ENCODE measurements at regions not wholly inside any gene's neighbourhood (a gene's known extent, or its start where the extent isn't known, plus 50 kb on each side); places are given as distances from the start of the nearest gene placed in this dataset.

DNA sequence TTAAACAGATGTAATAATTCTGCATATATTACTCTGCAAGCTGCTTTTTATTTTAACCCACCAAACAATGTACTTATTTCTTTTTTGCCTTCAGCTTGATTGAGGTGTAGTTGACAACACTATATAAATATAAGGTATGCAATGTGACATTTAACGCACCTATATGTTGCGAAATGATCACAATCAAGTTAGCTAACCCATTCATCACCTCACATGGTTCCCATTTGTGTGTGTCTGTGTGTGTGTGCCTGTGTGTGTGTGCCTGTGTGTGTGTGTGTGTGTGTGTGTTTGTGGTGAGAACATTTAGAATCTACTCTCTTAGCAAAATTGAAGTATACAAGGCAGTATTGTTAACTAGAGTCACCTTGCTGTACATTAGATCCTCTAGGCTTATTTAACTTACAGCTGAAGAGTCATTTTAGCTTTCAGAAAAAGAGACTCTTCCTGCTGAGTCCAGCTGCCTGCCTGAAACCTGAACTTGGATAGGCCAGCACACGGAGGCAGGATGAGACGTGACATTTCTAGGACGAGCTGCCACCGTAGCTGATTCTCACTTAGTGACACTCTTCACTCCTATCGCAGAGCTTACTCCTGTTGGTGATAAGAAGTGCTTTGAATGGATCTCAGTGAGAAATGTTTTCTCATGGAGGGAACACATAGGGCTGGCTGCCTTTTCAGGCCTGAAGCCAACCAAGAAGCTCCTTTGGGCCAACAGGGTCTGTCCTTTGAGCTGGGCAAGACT, 126.5 kb upstream of the RIPOR2 start:
- no peak overlapping the region for H3K27ac Mint-ChIP-seq
- TF ChIP-seq, protein P1, sequence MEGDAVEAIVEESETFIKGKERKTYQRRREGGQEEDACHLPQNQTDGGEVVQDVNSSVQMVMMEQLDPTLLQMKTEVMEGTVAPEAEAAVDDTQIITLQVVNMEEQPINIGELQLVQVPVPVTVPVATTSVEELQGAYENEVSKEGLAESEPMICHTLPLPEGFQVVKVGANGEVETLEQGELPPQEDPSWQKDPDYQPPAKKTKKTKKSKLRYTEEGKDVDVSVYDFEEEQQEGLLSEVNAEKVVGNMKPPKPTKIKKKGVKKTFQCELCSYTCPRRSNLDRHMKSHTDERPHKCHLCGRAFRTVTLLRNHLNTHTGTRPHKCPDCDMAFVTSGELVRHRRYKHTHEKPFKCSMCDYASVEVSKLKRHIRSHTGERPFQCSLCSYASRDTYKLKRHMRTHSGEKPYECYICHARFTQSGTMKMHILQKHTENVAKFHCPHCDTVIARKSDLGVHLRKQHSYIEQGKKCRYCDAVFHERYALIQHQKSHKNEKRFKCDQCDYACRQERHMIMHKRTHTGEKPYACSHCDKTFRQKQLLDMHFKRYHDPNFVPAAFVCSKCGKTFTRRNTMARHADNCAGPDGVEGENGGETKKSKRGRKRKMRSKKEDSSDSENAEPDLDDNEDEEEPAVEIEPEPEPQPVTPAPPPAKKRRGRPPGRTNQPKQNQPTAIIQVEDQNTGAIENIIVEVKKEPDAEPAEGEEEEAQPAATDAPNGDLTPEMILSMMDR (IDR thresholded peaks at IDR 0.05): no peak
- intact Hi-C loops (cut with micrococcal nuclease): no loop called here
- no peak overlapping the region for H3K4me3 Mint-ChIP-seq
- ChIA-PET POLR2A (interaction anchor here (0.6 kb wide), 1 partner anchor 72 kb away, joined by 3 read pairs; no protein-coding TSS in a partner anchor), CTCF (interaction anchor here (0.8 to 4.2 kb wide), 7 partner anchors 9 to 129 kb away, joined by 3 to 26 read pairs (median 10); no protein-coding TSS in a partner anchor)
- ATAC-seq (no peak), DNase-seq (no peak)
- peaks cover 13% of the 10 kb centered on the region for H3K4me1 Mint-ChIP-seq (ENCODE audit: low read depth)
- H3K36me3 Mint-ChIP-seq (ENCODE audit: low read depth): no peaks in the 10 kb centered on the region
- no peaks in the 10 kb centered on the region for H3K9me3 Mint-ChIP-seq
- no peaks in the 10 kb centered on the region for H3K27me3 Mint-ChIP-seq

DNA sequence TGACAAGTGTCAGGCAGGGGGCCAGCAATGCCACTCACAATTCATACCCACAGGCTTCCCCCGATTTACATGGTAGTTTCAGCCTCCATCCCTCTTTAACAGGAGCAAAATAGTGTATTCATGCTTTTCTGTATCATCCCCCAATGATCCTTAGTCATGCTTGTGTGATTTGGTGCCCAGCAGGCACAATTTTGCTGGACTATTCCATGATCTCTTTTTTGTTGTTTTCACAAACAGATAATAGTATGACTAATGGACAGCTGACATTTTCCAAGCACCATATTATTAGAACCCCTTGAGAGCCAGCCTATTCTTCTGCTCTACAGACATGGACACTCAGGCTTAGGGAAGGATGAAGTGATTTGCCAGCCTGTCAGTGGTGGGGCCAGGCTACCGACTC, 128.2 kb upstream of the RIPOR2 start:
- Mint-ChIP-seq H3K36me3 (ENCODE audit: low read depth) (no peaks in the 10 kb centered on the region), H3K4me3 (no peak overlapping the region), H3K9me3 (no peaks in the 10 kb centered on the region), H3K4me1 (ENCODE audit: low read depth) (peaks cover under 1% of the 10 kb centered on the region), H3K27me3 (no peaks in the 10 kb centered on the region), H3K27ac (no peak overlapping the region)
- intact Hi-C loops (cut with micrococcal nuclease): no loop called here
- ChIA-PET POLR2A (interaction anchor here (0.9 kb wide), 1 partner anchor 9 kb away, joined by 3 read pairs; no protein-coding TSS in a partner anchor), CTCF (interaction anchor here (0.7 to 3.6 kb wide), 5 partner anchors 11 to 131 kb away, joined by 3 to 26 read pairs (median 10); no protein-coding TSS in a partner anchor)
- TF ChIP-seq, protein P1 (IDR thresholded peaks at IDR 0.05): no peak
- ATAC-seq (no peak), DNase-seq (no peak)

DNA sequence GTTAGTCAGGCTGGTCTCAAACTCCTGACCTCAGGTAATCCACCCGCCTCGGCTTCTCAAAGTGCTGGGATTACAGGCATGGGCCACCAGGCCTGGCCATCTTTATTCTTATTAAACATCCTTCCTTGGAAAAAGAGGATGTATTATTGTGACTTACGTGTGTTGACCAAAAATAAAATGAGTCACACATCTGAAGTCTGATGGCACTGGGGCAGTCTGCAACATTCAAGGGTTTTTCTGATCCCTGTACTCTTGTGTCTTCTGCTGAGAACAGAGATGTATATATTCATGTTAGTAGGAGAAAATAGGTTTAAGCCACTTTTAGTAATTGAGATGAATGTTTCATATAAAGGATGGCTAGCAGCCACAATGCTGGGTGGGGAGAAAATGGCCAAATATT, 129.9 kb upstream of the RIPOR2 start:
- TF ChIP-seq, protein P1 (IDR thresholded peaks at IDR 0.05): no peak
- Mint-ChIP-seq H3K27me3 (no peaks in the 10 kb centered on the region), H3K4me1 (ENCODE audit: low read depth) (peaks cover 3% of the 10 kb centered on the region), H3K36me3 (ENCODE audit: low read depth) (no peaks in the 10 kb centered on the region), H3K27ac (no peak overlapping the region), H3K4me3 (no peak overlapping the region), H3K9me3 (no peaks in the 10 kb centered on the region)
- ChIA-PET POLR2A (interaction anchor here (0.6 to 1.2 kb wide), 3 partner anchors 10 to 380 kb away, joined by 3 to 4 read pairs (median 3); no protein-coding TSS in a partner anchor), CTCF (interaction anchor here (1.1 to 3.6 kb wide), 3 partner anchors 12 to 48 kb away, joined by 4 to 26 read pairs (median 4); no protein-coding TSS in a partner anchor)
- ATAC-seq (no peak), DNase-seq (no peak)
- intact Hi-C loops (cut with micrococcal nuclease): no loop called here

DNA sequence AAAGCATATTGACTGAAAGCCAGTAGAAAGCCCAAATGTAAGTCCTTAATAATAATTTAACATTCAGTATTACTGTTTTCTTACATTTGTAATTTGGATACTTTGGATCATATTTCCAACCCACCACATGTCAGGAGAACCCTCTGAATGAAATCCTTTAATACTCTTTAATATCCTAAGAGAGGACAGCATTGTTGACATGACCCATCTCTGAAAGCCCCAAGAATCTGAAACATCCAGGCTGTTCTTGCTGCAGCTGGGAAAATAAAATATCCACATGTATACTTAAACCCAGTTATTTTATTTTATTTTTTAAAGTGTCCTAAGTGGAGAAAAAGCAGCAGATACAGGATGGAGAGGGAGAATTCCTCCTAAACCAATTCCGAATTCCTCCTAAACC, 130.8 kb upstream of the RIPOR2 start:
- Mint-ChIP-seq H3K4me1 (ENCODE audit: low read depth) (peaks cover 6% of the 10 kb centered on the region), H3K27ac (no peak overlapping the region), H3K4me3 (no peak overlapping the region), H3K27me3 (no peaks in the 10 kb centered on the region), H3K9me3 (no peaks in the 10 kb centered on the region), H3K36me3 (ENCODE audit: low read depth) (no peaks in the 10 kb centered on the region)
- TF ChIP-seq, protein P1 (IDR thresholded peaks at IDR 0.05): no peak
- ChIA-PET CTCF (interaction anchor here (3.3 to 3.4 kb wide), 2 partner anchors 40 to 49 kb away, joined by 12 to 22 read pairs; no protein-coding TSS in a partner anchor), POLR2A (no interaction called here)
- no peak for ATAC-seq
- DNase-seq: no peak
- intact Hi-C loops (cut with micrococcal nuclease): no loop called here

DNA sequence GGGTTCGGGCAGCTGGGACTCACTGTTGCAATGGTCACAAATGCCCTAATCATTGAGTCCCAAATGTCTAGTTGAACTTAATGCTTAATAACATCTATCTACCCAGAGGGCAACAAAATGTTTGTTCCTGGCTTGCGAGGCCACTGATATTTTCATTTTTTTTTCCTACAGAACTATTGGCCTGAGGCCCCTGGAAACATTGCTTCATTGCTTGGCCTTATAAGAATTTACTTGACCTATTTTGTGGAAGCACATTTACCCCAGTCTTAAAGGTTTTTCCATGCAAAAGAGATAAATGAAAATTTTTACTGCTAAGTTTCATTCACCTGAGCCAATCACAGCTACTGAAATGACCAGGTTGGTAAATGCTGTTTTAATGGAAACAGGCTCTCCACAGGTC, 133.1 kb upstream of the RIPOR2 start:
- DNase-seq: no peak
- Mint-ChIP-seq H3K4me1 (ENCODE audit: low read depth) (peaks cover 6% of the 10 kb centered on the region), H3K4me3 (no peak overlapping the region), H3K9me3 (no peaks in the 10 kb centered on the region), H3K27ac (no peak overlapping the region), H3K27me3 (no peaks in the 10 kb centered on the region), H3K36me3 (ENCODE audit: low read depth) (no peaks in the 10 kb centered on the region)
- intact Hi-C loops (cut with micrococcal nuclease): no loop called here
- ChIA-PET POLR2A (interaction anchor here (0.8 kb wide), 1 partner anchor 20 kb away, joined by 3 read pairs; no protein-coding TSS in a partner anchor), CTCF (interaction anchor here (1.0 to 3.4 kb wide), 9 partner anchors 14 to 485 kb away, joined by 3 to 22 read pairs (median 4); no protein-coding TSS in a partner anchor)
- ATAC-seq: no peak
- TF ChIP-seq, protein P1 (IDR thresholded peaks at IDR 0.05): no peak

Measured in activated CD8-positive, alpha-beta T cell treated with anti-CD3 and anti-CD28 coated beads for 36 hours (primary cell).